GM23338 (cell line): ENCODE measurements at regions not wholly inside any gene's neighbourhood (a gene's known extent, or its start where the extent isn't known, plus 50 kb on each side); places are given as distances from the start of the nearest gene placed in this dataset.

Experiments used
- ATAC-seq: fragments of 200-7000 bp; cut with Tn5 transposase; 3 replicates; pipeline ENCODE4 v1.9.1; 2020
- DNase-seq: peaks from one replicate; pipeline ENCODE4 v3.0.0-alpha.2; 2015; ENCODE audit warnings: low spot score
- H2AFZ ChIP-seq: fragments of 200-600 bp; sonication (generic); 2 replicates; pipeline ENCODE4 v1.8.0; 2016; ENCODE audit warnings: antibody characterized with exemption, mild to moderate bottlenecking, moderate library complexity
- H3F3A ChIP-seq: fragments of 200-600 bp; sonication (generic); replicated peaks from 2 replicates; pipeline ENCODE4 v1.8.0; 2017; ENCODE audit warnings: antibody characterized with exemption, mixed run types, low read depth
- H3K27ac ChIP-seq: fragments of 200-600 bp; sonication (generic); 2 replicates; pipeline ENCODE4 v1.6.1; 2016; ENCODE audit warnings: low read depth
- H3K27me3 ChIP-seq: fragments of 200-600 bp; sonication (generic); 2 replicates; pipeline ENCODE4 v1.8.0; 2016; ENCODE audit warnings: mild to moderate bottlenecking, mixed run types, moderate library complexity; ENCODE audit not compliant: insufficient read depth
- H3K36me3 ChIP-seq: fragments of 200-600 bp; sonication (generic); 2 replicates; pipeline ENCODE4 v1.8.0; 2016; ENCODE audit warnings: mild to moderate bottlenecking; ENCODE audit not compliant: insufficient read depth
- H3K4me1 ChIP-seq: fragments of 200-600 bp; sonication (generic); 2 replicates; pipeline ENCODE4 v1.8.0; 2016; ENCODE audit warnings: mild to moderate bottlenecking, moderate library complexity; ENCODE audit not compliant: insufficient read depth
- H3K4me2 ChIP-seq: fragments of 200-600 bp; sonication (generic); 2 replicates; pipeline ENCODE4 v1.7.1; 2017; ENCODE audit warnings: mixed run types
- H3K4me3 ChIP-seq: fragments of 200-600 bp; sonication (generic); 2 replicates; pipeline ENCODE4 v1.6.1; 2016; ENCODE audit warnings: mixed run types
- H3K79me2 ChIP-seq: fragments of 200-600 bp; sonication (generic); replicated peaks from 2 replicates; pipeline ENCODE4 v1.8.0; 2017; ENCODE audit warnings: mild to moderate bottlenecking; ENCODE audit not compliant: insufficient read depth
- H3K9me2 ChIP-seq: fragments of 200-600 bp; sonication (generic); 2 replicates; pipeline ENCODE4 v1.8.0; 2017; ENCODE audit not compliant: insufficient read depth
- H4K20me1 ChIP-seq: fragments of 200-600 bp; sonication (generic); replicated peaks from 2 replicates; pipeline ENCODE4 v1.8.0; 2017; ENCODE audit warnings: mild to moderate bottlenecking; ENCODE audit not compliant: insufficient read depth
- H3K27ac Mint-ChIP-seq: 2 replicates; pipeline ENCODE4 v1.8.0; 2020; ENCODE audit warnings: inconsistent platforms, mild to moderate bottlenecking, moderate library complexity, mixed read lengths
- H3K27me3 Mint-ChIP-seq: 3 replicates; pipeline ENCODE4 v1.8.0; 2022; ENCODE audit warnings: low read depth, mild to moderate bottlenecking, moderate library complexity, mixed read lengths, inconsistent platforms; ENCODE audit not compliant: insufficient read depth, poor library complexity
- H3K36me3 Mint-ChIP-seq: 3 replicates; pipeline ENCODE4 v1.8.0; 2021; ENCODE audit warnings: low read depth, mild to moderate bottlenecking, inconsistent platforms, moderate library complexity, mixed read lengths
- H3K4me1 Mint-ChIP-seq: 3 replicates; pipeline ENCODE4 v1.8.0; 2020; ENCODE audit warnings: mild to moderate bottlenecking, inconsistent platforms, mixed read lengths
- H3K4me3 Mint-ChIP-seq: 3 replicates; pipeline ENCODE4 v1.8.0; 2021; ENCODE audit warnings: moderate library complexity, mild to moderate bottlenecking, inconsistent platforms, mixed read lengths
- H3K9me3 Mint-ChIP-seq: 3 replicates; pipeline ENCODE4 v1.8.0; 2020; ENCODE audit warnings: moderate library complexity, mild to moderate bottlenecking, inconsistent platforms, mixed read lengths
- CTCF ChIP-seq, 2 experiments: fragments of 200-600 bp in 1 of 2; sonication (generic) in 1 of 2; conservative IDR thresholded peaks; 2 replicates each; pipeline versions ENCODE4 v1.5.1 to v1.6.1; 2016 to 2017; ENCODE audit warnings: antibody characterized with exemption in 2 of 2, low read depth in 2 of 2, mild to moderate bottlenecking in 2 of 2, moderate library complexity in 1 of 2
- EZH2 ChIP-seq: fragments of 200-600 bp; sonication (generic); IDR thresholded peaks from one replicate; pipeline ENCODE4 v1.8.0; 2017; ENCODE audit warnings: antibody characterized with exemption, mild to moderate bottlenecking, low read depth; ENCODE audit not compliant: unreplicated experiment
- JUNB ChIP-seq: IDR thresholded peaks from one replicate; pipeline ENCODE4 v1.6.1; 2016; ENCODE audit warnings: antibody characterized with exemption; ENCODE audit not compliant: unreplicated experiment
- NANOG ChIP-seq: IDR thresholded peaks from 2 replicates; pipeline ENCODE4 v1.6.1; 2016; ENCODE audit warnings: antibody characterized with exemption, borderline replicate concordance
- POLR2AphosphoS5 ChIP-seq: IDR thresholded peaks from 2 replicates; pipeline ENCODE4 v1.6.1; 2016; ENCODE audit warnings: antibody characterized with exemption, low read depth
- REST ChIP-seq: IDR thresholded peaks from one replicate; pipeline ENCODE4 v1.6.1; 2018; ENCODE audit warnings: antibody characterized with exemption; ENCODE audit not compliant: unreplicated experiment
- STAT1 ChIP-seq: IDR thresholded peaks from one replicate; pipeline ENCODE4 v1.6.1; 2016; ENCODE audit warnings: antibody characterized with exemption; ENCODE audit not compliant: unreplicated experiment
- ZNF114 ChIP-seq: fragments of 250-450 bp; sonication (Bioruptor Pico); IDR thresholded peaks from 2 replicates; pipeline ENCODE4 v1.5.0; 2020; ENCODE audit warnings: mild to moderate bottlenecking, moderate library complexity
- ZNF462 ChIP-seq: fragments of 250-450 bp; sonication (Bioruptor Pico); IDR thresholded peaks from 2 replicates; pipeline ENCODE4 v1.5.0; 2020; ENCODE audit warnings: mild to moderate bottlenecking, moderate library complexity

GRCh38 chr6:18663011-18663410, 275.9 kb downstream of the RNF144B start (continued):
- no peak for TF ChIP-seq ZNF462 (CRISPR knock-in tag)
- no peak for TF ChIP-seq EZH2
- no peak for TF ChIP-seq ZNF114 (CRISPR knock-in tag)
- TF ChIP-seq POLR2AphosphoS5: no peak
- no peak for TF ChIP-seq JUNB
- no peak for TF ChIP-seq STAT1

GRCh38 chr6:18664401-18664800, 277.3 kb downstream of the RNF144B start:
- Histone ChIP-seq H3K27me3 (no peaks in the 10 kb centered on the region), H4K20me1 (no peaks in the 10 kb centered on the region), H3K4me3 (no peak overlapping the region), H3K36me3 (no peaks in the 10 kb centered on the region), H3K9me2 (0 out of 2 replicates have a peak, but pooled peaks cover 9% of the 10 kb centered on the region), H2AFZ (no peak overlapping the region), H3K4me1 (no peaks in the 10 kb centered on the region), H3K79me2 (no peaks in the 10 kb centered on the region), H3K4me2 (no peak overlapping the region), H3K27ac (no peak overlapping the region), H3F3A (no peaks in the 10 kb centered on the region)
- no peaks in the 10 kb centered on the region for H3K36me3 Mint-ChIP-seq
- no peaks in the 10 kb centered on the region for H3K27me3 Mint-ChIP-seq
- no peak overlapping the region for H3K4me3 Mint-ChIP-seq
- no peak overlapping the region for H3K27ac Mint-ChIP-seq
- no peaks in the 10 kb centered on the region; the same call in 2 of the 3 replicates for H3K9me3 Mint-ChIP-seq
- ATAC-seq (no peak), DNase-seq (no peak)
- no peaks in the 10 kb centered on the region for H3K4me1 Mint-ChIP-seq
- TF ChIP-seq REST (no peak), EZH2 (no peak), POLR2AphosphoS5 (no peak), CTCF (conservative IDR thresholded peaks at IDR 0.05; ENCODE audit: low read depth in 2 of 2) (no peak), ZNF114 (CRISPR knock-in tag) (no peak), NANOG (no peak)
